ENCODE measurements at regions not wholly inside any gene's neighbourhood (a gene's known extent, or its start where the extent isn't known, plus 50 kb on each side); places are given as distances from the start of the nearest gene placed in this dataset.

DNA sequence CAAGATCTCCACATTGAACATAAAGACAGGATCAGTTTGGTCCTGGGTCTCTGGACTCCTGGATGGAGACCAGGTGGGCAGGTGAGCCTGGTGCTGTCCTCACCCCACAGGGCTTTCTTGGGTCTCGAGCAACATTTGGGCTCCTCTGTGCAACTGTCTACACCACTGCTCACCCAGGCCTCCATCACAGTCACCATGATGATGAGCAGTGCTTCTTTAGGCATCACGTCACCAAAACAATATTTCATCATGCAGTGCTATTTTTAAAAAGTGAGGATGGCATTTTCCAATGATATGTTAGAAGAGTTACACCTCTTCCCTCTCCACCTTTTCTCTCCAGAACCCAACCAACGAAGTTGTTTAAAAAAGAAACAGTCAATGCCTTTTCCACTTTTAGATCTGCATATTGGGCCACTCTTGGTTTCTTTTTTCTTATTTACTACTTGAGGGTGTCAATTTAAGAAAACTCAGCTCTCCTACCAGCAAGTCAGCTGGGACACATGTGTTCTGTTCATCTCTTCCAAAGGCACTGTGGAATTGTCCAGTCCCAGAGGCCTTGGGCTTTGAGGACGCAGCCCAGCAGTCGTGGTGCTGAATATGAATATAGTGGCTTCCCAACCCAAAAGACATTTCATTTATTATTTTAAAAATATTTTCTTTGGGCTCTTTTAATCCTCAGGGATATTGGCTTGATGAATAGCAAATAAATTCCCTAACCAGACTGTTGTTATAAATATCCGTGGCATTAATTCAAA is 405.7 kb downstream of the KCNRG start:
- Histone ChIP-seq H3K36me3 (replicated peaks in 1 of 2; ENCODE audit: control extremely low read depth in 1 of 2, control insufficient read depth in 1 of 2, extremely low read depth in 1 of 2, insufficient read depth in 2 of 2, low read length in 1 of 2) (no peaks in the 10 kb centered on the region), H3K9me3 (ENCODE audit: control extremely low read depth in 1 of 3, control insufficient read depth in 2 of 3, insufficient read depth in 1 of 3, low read length in 2 of 3) (no peaks in the 10 kb centered on the region), H3K27ac (ENCODE audit: low read length in 2 of 2) (no peak overlapping the region), H2AFZ (ENCODE audit: insufficient read depth, low read depth, low read length, poor library complexity, severe bottlenecking) (no peak overlapping the region), H3K79me2 (ENCODE audit: control insufficient read depth, insufficient read depth, low read length) (no peaks in the 10 kb centered on the region), H3K9ac (ENCODE audit: low read length) (no peak overlapping the region), H3K4me1 (ENCODE audit: control insufficient read depth in 2 of 2, insufficient read depth in 2 of 2, low read length in 2 of 2) (peaks cover 6 to 14% of the 10 kb centered on the region in 2 donors), H3K4me2 (replicated peaks; ENCODE audit: low read depth, low read length, poor library complexity, severe bottlenecking) (no peak overlapping the region), H4K20me1 (ENCODE audit: control insufficient read depth, insufficient read depth, low read length, poor library complexity, severe bottlenecking) (no peaks in the 10 kb centered on the region), H3K4me3 (ENCODE audit: control extremely low read depth in 1 of 5, extremely low read depth in 1 of 5, insufficient read depth in 1 of 5, low read depth in 2 of 5, low read length in 4 of 5) (no peak overlapping the region), H3K27me3 (replicated peaks in 1 of 4; ENCODE audit: control extremely low read depth in 1 of 4, control insufficient read depth in 3 of 4, insufficient read depth in 4 of 4, low read length in 3 of 4) (no peaks in the 10 kb centered on the region)
- no peak for DNase-seq
- H3K27me3 Mint-ChIP-seq, result no peaks in the 10 kb centered on the region
- 100% methylated on average over 1 of the region's 6 CpGs for WGBS (ENCODE audit: insufficient coverage)
- H3K4me3 Mint-ChIP-seq, result no peak overlapping the region
- H3K27ac Mint-ChIP-seq, result no peak overlapping the region
- peaks cover 8% of the 10 kb centered on the region for H3K4me1 Mint-ChIP-seq
- no peak for TF ChIP-seq EZH2 (IDR thresholded peaks at IDR 0.05; ENCODE audit: borderline replicate concordance, insufficient read depth, low read depth, low read length, poor library complexity, severe bottlenecking)
- TF ChIP-seq, protein P1, sequence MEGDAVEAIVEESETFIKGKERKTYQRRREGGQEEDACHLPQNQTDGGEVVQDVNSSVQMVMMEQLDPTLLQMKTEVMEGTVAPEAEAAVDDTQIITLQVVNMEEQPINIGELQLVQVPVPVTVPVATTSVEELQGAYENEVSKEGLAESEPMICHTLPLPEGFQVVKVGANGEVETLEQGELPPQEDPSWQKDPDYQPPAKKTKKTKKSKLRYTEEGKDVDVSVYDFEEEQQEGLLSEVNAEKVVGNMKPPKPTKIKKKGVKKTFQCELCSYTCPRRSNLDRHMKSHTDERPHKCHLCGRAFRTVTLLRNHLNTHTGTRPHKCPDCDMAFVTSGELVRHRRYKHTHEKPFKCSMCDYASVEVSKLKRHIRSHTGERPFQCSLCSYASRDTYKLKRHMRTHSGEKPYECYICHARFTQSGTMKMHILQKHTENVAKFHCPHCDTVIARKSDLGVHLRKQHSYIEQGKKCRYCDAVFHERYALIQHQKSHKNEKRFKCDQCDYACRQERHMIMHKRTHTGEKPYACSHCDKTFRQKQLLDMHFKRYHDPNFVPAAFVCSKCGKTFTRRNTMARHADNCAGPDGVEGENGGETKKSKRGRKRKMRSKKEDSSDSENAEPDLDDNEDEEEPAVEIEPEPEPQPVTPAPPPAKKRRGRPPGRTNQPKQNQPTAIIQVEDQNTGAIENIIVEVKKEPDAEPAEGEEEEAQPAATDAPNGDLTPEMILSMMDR (IDR thresholded peaks at IDR 0.05), result no peak
- no peaks in the 10 kb centered on the region for H3K9me3 Mint-ChIP-seq (ENCODE audit: insufficient read depth)
- intact Hi-C loops (cut with micrococcal nuclease), result no loop called here
- no peak for ATAC-seq (ENCODE audit: low read depth)
- CTCF ChIA-PET, result no interaction called here
- POLR2A ChIA-PET, result no interaction called here

DNA sequence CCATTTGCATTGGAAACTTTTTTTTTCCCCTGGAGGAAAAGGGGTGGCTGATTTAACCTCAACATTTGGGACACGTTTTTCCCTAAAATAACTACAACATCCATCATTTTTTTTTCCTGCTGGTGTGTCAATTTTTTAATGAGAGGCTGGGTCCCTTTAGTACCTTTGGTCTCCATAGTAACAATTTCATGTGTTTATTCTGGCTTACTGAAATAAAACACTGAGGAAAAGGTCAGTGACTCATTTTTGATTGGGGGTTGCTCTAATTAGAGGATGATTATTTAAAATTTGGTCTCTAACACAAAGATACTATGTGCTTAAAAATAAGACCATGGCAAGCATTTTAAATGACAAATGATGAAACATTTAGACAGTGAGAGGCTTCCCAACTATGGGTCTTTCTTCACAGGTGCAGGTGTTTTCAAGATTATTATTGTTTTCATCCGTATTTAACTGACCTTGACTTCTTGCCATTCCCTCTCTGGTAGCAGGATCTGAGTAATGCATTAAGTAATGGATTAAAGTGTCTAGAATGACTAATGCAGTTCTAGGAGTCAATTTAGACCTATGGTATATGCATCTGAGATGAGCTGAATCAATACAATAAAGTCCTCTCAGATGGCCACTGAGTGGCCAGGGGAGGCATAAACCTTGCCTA is 406.4 kb downstream of the KCNRG start:
- H3K27ac Mint-ChIP-seq, result no peak overlapping the region
- no peak overlapping the region for H3K9ac ChIP-seq (ENCODE audit: low read length)
- H3K36me3 ChIP-seq (replicated peaks in 1 of 2; ENCODE audit: control extremely low read depth in 1 of 2, control insufficient read depth in 1 of 2, extremely low read depth in 1 of 2, insufficient read depth in 2 of 2, low read length in 1 of 2), result no peaks in the 10 kb centered on the region
- intact Hi-C loops (cut with micrococcal nuclease), result no loop called here
- no peak overlapping the region for H3K4me3 Mint-ChIP-seq
- DNase-seq, result no peak
- H3K4me1 Mint-ChIP-seq, result peaks cover 12% of the 10 kb centered on the region
- no peak overlapping the region for H3K4me3 ChIP-seq (ENCODE audit: control extremely low read depth in 1 of 5, extremely low read depth in 1 of 5, insufficient read depth in 1 of 5, low read depth in 2 of 5, low read length in 4 of 5)
- H3K27me3 ChIP-seq (replicated peaks in 1 of 4; ENCODE audit: control extremely low read depth in 1 of 4, control insufficient read depth in 3 of 4, insufficient read depth in 4 of 4, low read length in 3 of 4), result no peaks in the 10 kb centered on the region
- CTCF ChIA-PET, result no interaction called here
- TF ChIP-seq EZH2 (IDR thresholded peaks at IDR 0.05; ENCODE audit: borderline replicate concordance, insufficient read depth, low read depth, low read length, poor library complexity, severe bottlenecking), result no peak
- TF ChIP-seq, protein P1 (IDR thresholded peaks at IDR 0.05), result no peak
- ATAC-seq (ENCODE audit: low read depth), result no peak
- no peaks in the 10 kb centered on the region for H3K79me2 ChIP-seq (ENCODE audit: control insufficient read depth, insufficient read depth, low read length)
- peaks cover 6 to 18% of the 10 kb centered on the region in 2 donors for H3K4me1 ChIP-seq (ENCODE audit: control insufficient read depth in 2 of 2, insufficient read depth in 2 of 2, low read length in 2 of 2)
- no peak overlapping the region for H3K4me2 ChIP-seq (replicated peaks; ENCODE audit: low read depth, low read length, poor library complexity, severe bottlenecking)
- H3K27ac ChIP-seq (ENCODE audit: low read length in 2 of 2), result no peak overlapping the region
- POLR2A ChIA-PET, result no interaction called here
- no CpG with 5 or more reads among the region's 2 CpGs for WGBS (ENCODE audit: insufficient coverage)
- H3K9me3 ChIP-seq (ENCODE audit: control extremely low read depth in 1 of 3, control insufficient read depth in 2 of 3, insufficient read depth in 1 of 3, low read length in 2 of 3), result no peaks in the 10 kb centered on the region
- no peaks in the 10 kb centered on the region for H3K9me3 Mint-ChIP-seq (ENCODE audit: insufficient read depth)
- no peak overlapping the region for H2AFZ ChIP-seq (ENCODE audit: insufficient read depth, low read depth, low read length, poor library complexity, severe bottlenecking)
- H3K27me3 Mint-ChIP-seq, result no peaks in the 10 kb centered on the region
- no peaks in the 10 kb centered on the region for H4K20me1 ChIP-seq (ENCODE audit: control insufficient read depth, insufficient read depth, low read length, poor library complexity, severe bottlenecking)
